AG09319 (cell line): ENCODE measurements at regions not wholly inside any gene's neighbourhood (a gene's known extent, or its start where the extent isn't known, plus 50 kb on each side); places are given as distances from the start of the nearest gene placed in this dataset.

Experiments
- DNase-seq: peaks from one replicate; pipeline ENCODE4 v3.0.0-alpha.2; 2010; ENCODE audit warnings: low read depth; ENCODE audit errors: extremely low read depth
- CTCF ChIP-seq: IDR thresholded peaks from 2 replicates; pipeline ENCODE4 v1.5.1; 2011; ENCODE audit warnings: low read depth, mild to moderate bottlenecking, inconsistent platforms, low read length, moderate library complexity

- no peak for DNase-seq
- no peak for TF ChIP-seq CTCF
Measured at GRCh38 chr9:91114450-91114849, 247.3 kb downstream of the AUH start.

GRCh38 chr9:91116211-91116610 is 245.5 kb downstream of the AUH start:
- DNase-seq: no peak
- no peak for TF ChIP-seq CTCF

GRCh38 chr9:91116711-91117110 is 245.0 kb downstream of the AUH start:
- no peak for TF ChIP-seq CTCF

GRCh38 chr9:91117474-91117891 is 244.2 kb downstream of the AUH start:
- no peak for TF ChIP-seq CTCF
- no peak for DNase-seq

More at GRCh38 chr9:91116711-91117110, 245.0 kb downstream of the AUH start:
- no peak for DNase-seq

- DNase-seq: peak; percentile 44
- TF ChIP-seq CTCF: no peak
Measured at GRCh38 chr9:91117959-91118703, 243.6 kb downstream of the AUH start.

GRCh38 chr9:91118704-91119025 is 243.1 kb downstream of the AUH start:
- no peak for DNase-seq
- no peak for TF ChIP-seq CTCF

- no peak for TF ChIP-seq CTCF
- no peak for DNase-seq
Measured at GRCh38 chr9:91119142-91119541, 242.6 kb downstream of the AUH start.
